ENCODE measurements at regions not wholly inside any gene's neighbourhood (a gene's known extent, or its start where the extent isn't known, plus 50 kb on each side); places are given as distances from the start of the nearest gene placed in this dataset.

DNA sequence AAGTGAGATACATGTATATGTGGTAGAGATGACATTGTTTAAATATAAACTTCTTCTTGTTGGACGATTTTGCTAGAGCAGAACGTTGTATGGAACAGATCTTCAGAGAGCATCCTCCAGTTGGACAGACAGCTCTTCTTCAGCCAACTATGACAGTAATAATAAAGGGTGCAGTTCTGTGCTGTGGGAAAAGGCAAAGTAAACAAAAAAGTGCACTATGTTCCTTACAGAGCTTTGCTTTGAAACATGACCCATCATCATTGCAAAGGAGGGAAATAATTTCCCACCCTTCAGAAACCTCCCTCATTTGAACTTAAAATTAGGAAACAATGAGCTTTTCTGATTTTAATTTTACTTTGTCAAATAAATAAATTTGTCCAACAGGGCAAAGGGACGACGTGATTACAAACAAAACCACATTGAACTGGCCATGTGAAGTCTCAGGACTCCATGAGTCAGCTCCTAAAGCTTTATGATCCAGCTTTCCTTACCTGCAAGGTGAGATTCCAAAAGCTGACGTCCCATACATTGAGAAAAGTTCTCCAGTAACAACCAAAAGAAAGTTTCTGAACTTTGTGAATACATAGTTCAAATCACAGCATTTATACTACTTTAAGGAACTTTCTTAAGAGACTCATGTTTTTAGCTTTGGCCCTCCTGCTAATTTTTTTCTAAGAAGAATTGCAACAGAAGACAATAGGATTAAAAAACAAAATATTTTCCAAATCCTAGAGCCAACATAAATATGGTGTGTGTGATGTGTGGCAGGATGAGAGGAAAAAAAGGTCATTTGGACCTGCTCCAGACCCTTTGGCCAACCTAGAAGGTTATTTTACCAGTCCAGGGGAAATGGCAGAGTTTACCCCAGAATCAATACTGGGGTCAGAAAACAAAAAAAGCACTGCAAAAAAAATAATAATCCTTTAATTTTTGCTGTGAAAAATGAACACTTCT is 565.4 kb upstream of the NRP1 start:
- no peak for TF ChIP-seq CTCF (IDR thresholded peaks at IDR 0.05; ENCODE audit: insufficient read depth, low read depth, low read length, missing control alignments)
- DNase-seq (ENCODE audit: low read depth) = no peak
- no peak overlapping the region for H3K4me3 ChIP-seq (ENCODE audit: low read depth, low read length)

DNA sequence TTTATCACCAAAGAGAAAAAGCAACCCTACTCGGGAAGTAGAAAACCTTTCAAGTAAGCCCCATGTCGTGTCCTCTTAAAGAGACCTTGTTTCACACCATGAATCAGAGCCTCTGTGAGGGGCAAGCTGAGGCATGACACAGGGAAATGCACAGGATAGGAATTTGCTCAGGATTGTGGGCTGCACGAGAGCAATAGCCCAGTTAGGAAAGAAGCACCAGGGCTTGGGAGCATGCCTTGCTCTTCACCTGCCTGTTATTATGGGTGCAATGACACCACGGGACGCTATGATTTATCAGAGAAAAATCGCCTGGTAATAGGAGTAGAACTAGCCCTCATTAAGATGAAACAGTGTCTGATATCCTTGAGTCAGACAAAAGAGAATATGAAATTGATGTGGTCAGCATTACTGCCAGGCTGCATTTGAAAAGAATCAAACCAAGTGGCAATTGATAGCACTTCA is 562.9 kb upstream of the NRP1 start:
- no peak for DNase-seq (ENCODE audit: low read depth)
- TF ChIP-seq CTCF (IDR thresholded peaks at IDR 0.05; ENCODE audit: insufficient read depth, low read depth, low read length, missing control alignments) = no peak
- H3K4me3 ChIP-seq (ENCODE audit: low read depth, low read length) = no peak overlapping the region

DNA sequence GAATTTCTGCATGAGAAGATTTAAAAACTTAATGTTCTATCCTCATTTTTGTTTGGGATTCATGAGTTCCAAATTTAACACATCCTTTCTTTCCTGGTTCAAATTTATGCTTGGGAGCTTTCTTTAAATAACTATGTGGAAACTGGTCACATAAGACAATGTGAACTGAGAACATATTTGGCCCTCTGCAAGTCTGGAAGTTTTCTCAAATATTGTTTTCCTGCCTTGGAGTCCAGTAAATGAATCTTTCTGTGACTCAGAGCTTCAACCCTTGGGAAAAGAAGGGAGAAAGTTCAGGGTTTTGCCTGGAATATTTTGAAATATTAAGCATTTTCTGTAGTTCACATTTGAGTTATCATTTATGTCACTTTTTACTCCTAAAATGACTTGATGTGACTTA is 559.0 kb upstream of the NRP1 start:
- no peak for TF ChIP-seq CTCF (IDR thresholded peaks at IDR 0.05; ENCODE audit: insufficient read depth, low read depth, low read length, missing control alignments)
- H3K4me3 ChIP-seq (ENCODE audit: low read depth, low read length) = no peak overlapping the region
- no peak for DNase-seq (ENCODE audit: low read depth)

DNA sequence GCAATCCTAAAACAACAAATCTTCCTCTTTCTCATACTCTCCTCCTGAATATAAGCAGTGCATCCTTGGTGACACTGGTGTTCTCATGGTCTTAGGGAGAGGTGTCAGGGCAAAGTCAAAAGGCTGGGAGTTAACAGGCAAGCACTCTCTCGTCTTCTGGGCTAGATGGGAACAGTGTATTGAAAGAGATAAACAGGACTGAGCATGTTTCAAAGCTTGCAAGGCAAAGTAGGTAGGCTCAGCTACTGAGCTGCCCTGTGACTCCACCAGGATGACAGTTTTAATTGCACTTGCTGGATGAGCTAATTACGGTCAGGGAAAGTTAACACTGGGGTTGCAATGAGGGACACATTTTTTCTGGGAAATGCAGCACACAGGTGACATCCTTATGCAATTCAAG is 554.9 kb upstream of the NRP1 start:
- no peak for TF ChIP-seq CTCF (IDR thresholded peaks at IDR 0.05; ENCODE audit: insufficient read depth, low read depth, low read length, missing control alignments)
- DNase-seq (ENCODE audit: low read depth) = no peak
- no peak overlapping the region for H3K4me3 ChIP-seq (ENCODE audit: low read depth, low read length)

DNA sequence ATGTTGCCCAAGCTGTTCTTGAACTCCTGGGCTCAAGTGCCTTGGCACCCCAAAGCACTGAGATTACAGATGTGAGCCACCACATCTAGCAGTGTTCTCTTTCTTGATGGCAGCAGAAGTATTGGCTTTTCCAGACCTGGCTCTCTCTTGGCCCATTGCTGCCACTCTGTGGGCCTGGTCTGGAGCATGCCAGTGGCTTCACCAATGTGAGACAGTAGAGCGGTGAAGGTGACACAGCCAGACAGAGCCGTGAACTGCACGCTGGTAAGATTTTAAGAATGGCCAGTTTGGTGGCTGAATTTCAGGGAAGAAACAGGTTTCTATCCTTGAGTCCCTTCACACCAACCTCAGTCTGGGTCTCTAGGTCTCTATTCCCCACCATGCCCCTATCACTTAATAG is 552.7 kb upstream of the NRP1 start:
- DNase-seq (ENCODE audit: low read depth) = no peak
- TF ChIP-seq CTCF (IDR thresholded peaks at IDR 0.05; ENCODE audit: insufficient read depth, low read depth, low read length, missing control alignments) = no peak
- H3K4me3 ChIP-seq (ENCODE audit: low read depth, low read length) = no peak overlapping the region

DNA sequence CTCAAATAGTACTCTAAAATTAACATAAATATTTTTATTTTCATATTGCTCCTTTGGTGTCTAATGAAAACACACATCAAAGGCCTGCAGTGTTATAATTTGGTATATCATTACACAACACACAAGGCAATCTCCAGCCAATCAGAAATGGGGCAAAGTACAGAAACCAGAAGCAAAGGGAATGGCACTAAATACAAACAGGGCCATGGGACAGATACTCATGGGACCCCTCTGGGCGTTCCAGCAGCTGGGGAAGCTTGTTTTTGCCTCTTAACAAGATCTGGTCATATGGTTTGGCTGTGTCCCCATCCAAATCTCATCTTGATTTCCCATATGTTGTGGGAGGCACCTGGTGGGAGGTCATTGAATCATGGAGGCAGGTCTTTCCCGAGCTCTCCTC is 551.8 kb upstream of the NRP1 start:
- TF ChIP-seq CTCF (IDR thresholded peaks at IDR 0.05; ENCODE audit: insufficient read depth, low read depth, low read length, missing control alignments) = no peak
- no peak for DNase-seq (ENCODE audit: low read depth)
- no peak overlapping the region for H3K4me3 ChIP-seq (ENCODE audit: low read depth, low read length)
